ENCODE measurements at regions not wholly inside any gene's neighbourhood (a gene's known extent, or its start where the extent isn't known, plus 50 kb on each side); places are given as distances from the start of the nearest gene placed in this dataset.

GRCh38 chr10:117942226-117942625 lies 104.5 kb downstream of the RAB11FIP2 start:
- DNase-seq = no peak
- no peak for TF ChIP-seq POLR2A (IDR thresholded peaks at IDR 0.05)
- Histone ChIP-seq H3K36me3 (no peaks in the 10 kb centered on the region), H3K4me3 (no peak overlapping the region), H3K27me3 (peaks cover 0 to under 1% (median 0%) of the 10 kb centered on the region in 4 donors), H3K27ac (no peak overlapping the region), H3K9me3 (no peaks in the 10 kb centered on the region), H3K4me1 (no peaks in the 10 kb centered on the region)
- intact Hi-C loops (cut with DNase I) = no loop called here
- WGBS, 2 donors = 32 to 34% methylated on average over 4 of the region's 4 CpGs

- Histone ChIP-seq H3K36me3 (no peaks in the 10 kb centered on the region), H3K27ac (no peak overlapping the region), H3K9me3 (no peaks in the 10 kb centered on the region), H3K27me3 (peaks cover 0 to 6% (median 0%) of the 10 kb centered on the region in 4 donors), H3K4me1 (no peaks in the 10 kb centered on the region), H3K4me3 (no peak overlapping the region)
- TF ChIP-seq, protein P1, sequence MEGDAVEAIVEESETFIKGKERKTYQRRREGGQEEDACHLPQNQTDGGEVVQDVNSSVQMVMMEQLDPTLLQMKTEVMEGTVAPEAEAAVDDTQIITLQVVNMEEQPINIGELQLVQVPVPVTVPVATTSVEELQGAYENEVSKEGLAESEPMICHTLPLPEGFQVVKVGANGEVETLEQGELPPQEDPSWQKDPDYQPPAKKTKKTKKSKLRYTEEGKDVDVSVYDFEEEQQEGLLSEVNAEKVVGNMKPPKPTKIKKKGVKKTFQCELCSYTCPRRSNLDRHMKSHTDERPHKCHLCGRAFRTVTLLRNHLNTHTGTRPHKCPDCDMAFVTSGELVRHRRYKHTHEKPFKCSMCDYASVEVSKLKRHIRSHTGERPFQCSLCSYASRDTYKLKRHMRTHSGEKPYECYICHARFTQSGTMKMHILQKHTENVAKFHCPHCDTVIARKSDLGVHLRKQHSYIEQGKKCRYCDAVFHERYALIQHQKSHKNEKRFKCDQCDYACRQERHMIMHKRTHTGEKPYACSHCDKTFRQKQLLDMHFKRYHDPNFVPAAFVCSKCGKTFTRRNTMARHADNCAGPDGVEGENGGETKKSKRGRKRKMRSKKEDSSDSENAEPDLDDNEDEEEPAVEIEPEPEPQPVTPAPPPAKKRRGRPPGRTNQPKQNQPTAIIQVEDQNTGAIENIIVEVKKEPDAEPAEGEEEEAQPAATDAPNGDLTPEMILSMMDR (IDR thresholded peaks at IDR 0.05) = no peak
- no peak for TF ChIP-seq POLR2A (IDR thresholded peaks at IDR 0.05)
- WGBS, 2 donors = 79 to 85% methylated on average over 2 of the region's 2 CpGs
- intact Hi-C loops (cut with DNase I) = no loop called here
- DNase-seq = no peak
Measured at GRCh38 chr10:117944676-117945447, 101.9 kb downstream of the RAB11FIP2 start.

DNA sequence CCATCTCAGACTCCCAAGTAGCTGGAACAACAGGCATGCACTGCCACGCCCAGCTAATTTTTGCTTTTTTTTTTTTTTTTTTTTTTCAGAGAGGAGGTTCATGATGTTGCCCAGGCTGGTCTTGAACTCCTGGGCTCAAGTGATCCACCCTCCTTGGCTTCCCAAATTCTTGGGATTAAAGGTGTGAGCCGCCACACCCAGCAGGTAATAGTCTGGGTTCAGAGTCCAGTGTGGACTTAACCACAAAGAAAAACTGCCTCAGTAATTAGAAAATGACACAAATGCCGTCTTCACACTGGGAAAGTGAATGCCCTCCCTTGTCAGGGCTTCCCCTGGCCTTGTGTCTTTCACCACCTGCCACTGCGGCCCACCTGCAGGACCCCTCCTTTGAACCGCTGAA lies 101.1 kb downstream of the RAB11FIP2 start:
- Histone ChIP-seq H3K4me3 (no peak overlapping the region), H3K36me3 (no peaks in the 10 kb centered on the region), H3K27ac (no peak overlapping the region), H3K27me3 (peaks cover 0 to 13% (median 0%) of the 10 kb centered on the region in 4 donors), H3K4me1 (no peaks in the 10 kb centered on the region), H3K9me3 (no peaks in the 10 kb centered on the region)
- intact Hi-C loops (cut with DNase I) = no loop called here
- no peak for DNase-seq
- WGBS, 2 donors = 85 to 87% methylated on average over 4 to 5 of the region's 5 CpGs
- TF ChIP-seq, protein P1 (IDR thresholded peaks at IDR 0.05) = no peak
- TF ChIP-seq POLR2A (IDR thresholded peaks at IDR 0.05) = no peak

DNA sequence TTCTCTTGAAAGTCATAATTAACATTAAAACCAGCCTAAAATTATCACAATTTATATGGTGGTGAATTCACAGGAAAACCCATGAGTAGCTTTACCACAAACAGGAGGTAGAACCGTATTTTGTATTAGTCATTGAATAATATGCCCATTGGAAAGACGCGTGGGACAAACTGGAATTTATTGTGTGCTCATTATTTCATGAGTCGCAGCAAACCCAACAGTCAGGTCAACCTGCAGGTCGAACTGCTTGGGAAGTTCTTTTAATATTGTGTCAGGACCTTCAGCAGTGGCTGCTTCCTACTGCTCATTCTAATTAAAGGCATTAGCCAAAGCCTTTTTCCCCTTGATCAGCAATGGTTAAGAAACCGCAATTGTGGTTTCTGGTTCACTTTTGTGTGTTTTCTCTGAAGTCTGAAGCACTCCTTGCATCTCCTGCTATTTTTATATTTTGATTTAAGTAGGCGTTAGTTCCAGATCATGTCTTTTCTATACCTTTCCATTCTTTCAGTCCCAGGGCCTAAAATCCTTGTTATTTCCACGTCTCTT lies 100.1 kb downstream of the RAB11FIP2 start:
- 75 to 80% methylated on average over 8 of the region's 8 CpGs for WGBS, 2 donors
- no peaks in the 10 kb centered on the region for H3K36me3 ChIP-seq

GRCh38 chr10:117948493-117948892 lies 98.2 kb downstream of the RAB11FIP2 start:
- no peak for DNase-seq
- TF ChIP-seq, protein P1 (IDR thresholded peaks at IDR 0.05) = no peak
- no peak for TF ChIP-seq POLR2A (IDR thresholded peaks at IDR 0.05)
- no peaks in the 10 kb centered on the region for H3K36me3 ChIP-seq
- no peak overlapping the region for H3K27ac ChIP-seq
- no peak overlapping the region for H3K4me3 ChIP-seq
- peaks cover 0 to 14% (median 0%) of the 10 kb centered on the region in 4 donors for H3K27me3 ChIP-seq
- H3K9me3 ChIP-seq = no peaks in the 10 kb centered on the region
- intact Hi-C loops (cut with DNase I) = no loop called here
- 77 to 87% methylated on average over 3 of the region's 3 CpGs for WGBS, 2 donors
- no peaks in the 10 kb centered on the region for H3K4me1 ChIP-seq

More for the DNA sequence above, 100.1 kb downstream of the RAB11FIP2 start:
- Histone ChIP-seq H3K9me3 (no peaks in the 10 kb centered on the region), H3K27me3 (peaks cover 0 to 14% (median 0%) of the 10 kb centered on the region in 4 donors), H3K4me1 (no peaks in the 10 kb centered on the region), H3K27ac (no peak overlapping the region), H3K4me3 (no peak overlapping the region)
- intact Hi-C loops (cut with DNase I) = no loop called here
- TF ChIP-seq POLR2A (IDR thresholded peaks at IDR 0.05) = no peak
- TF ChIP-seq, protein P1 (IDR thresholded peaks at IDR 0.05) = no peak
- DNase-seq = no peak

All from esophagus squamous epithelium (tissue), 5 donors.